HEK293T (cell line): ENCODE measurements at regions not wholly inside any gene's neighbourhood (a gene's known extent, or its start where the extent isn't known, plus 50 kb on each side); places are given as distances from the start of the nearest gene placed in this dataset.
A peak's percentile ranks its signal among the peaks of the same experiment; 100 is the strongest.

Experiments used
- CTCF ChIA-PET: fragments of 350-600 bp; formaldehyde crosslinking; extraction: SDS; loops from one replicate; lab custom pipeline; 2021; ENCODE audit warnings: antibody characterized with exemption, inconsistent platforms; lab: Yijun Ruan, JAX
- POLR2A ChIA-PET: fragments of 350-600 bp; formaldehyde crosslinking; extraction: SDS; loops from one replicate; lab custom pipeline; 2020; ENCODE audit warnings: antibody characterized with exemption, inconsistent platforms; lab: Yijun Ruan, JAX
- DNase-seq: peaks from one replicate; pipeline ENCODE4 v3.0.0; 2012; ENCODE audit warnings: mixed read lengths; ENCODE audit errors: extremely low spot score
- ARNT ChIP-seq: fragments of 450-650 bp; IDR thresholded peaks from 2 replicates; pipeline ENCODE4 v1.6.1; 2017; ENCODE audit warnings: mild to moderate bottlenecking
- BHLHE40 ChIP-seq: fragments of 450-650 bp; IDR thresholded peaks from 2 replicates; pipeline ENCODE4 v1.6.1; 2016; ENCODE audit warnings: mild to moderate bottlenecking, moderate library complexity, borderline replicate concordance
- CTBP1 ChIP-seq: fragments of 450-650 bp; IDR thresholded peaks from 2 replicates; pipeline ENCODE4 v1.6.1; 2016; ENCODE audit warnings: borderline replicate concordance
- ELF4 ChIP-seq: fragments of 450-650 bp; IDR thresholded peaks from 2 replicates; pipeline ENCODE4 v1.6.1; 2017; ENCODE audit warnings: antibody characterized with exemption
- FOXA1 ChIP-seq: fragments of 450-650 bp; IDR thresholded peaks from 2 replicates; pipeline ENCODE4 v1.6.1; 2016; ENCODE audit warnings: mild to moderate bottlenecking
- FOXK2 ChIP-seq: fragments of 450-650 bp; IDR thresholded peaks from 2 replicates; pipeline ENCODE4 v1.6.1; 2016; ENCODE audit warnings: mild to moderate bottlenecking
- FOXM1 ChIP-seq: fragments of 450-650 bp; IDR thresholded peaks from 2 replicates; pipeline ENCODE4 v1.6.1; 2017; ENCODE audit warnings: mild to moderate bottlenecking, borderline replicate concordance
- HDGF ChIP-seq: fragments of 450-650 bp; IDR thresholded peaks from 2 replicates; pipeline ENCODE4 v1.6.1; 2017; ENCODE audit warnings: antibody characterized with exemption, borderline replicate concordance
- L3MBTL2 ChIP-seq: fragments of 450-650 bp; conservative IDR thresholded peaks from 2 replicates; pipeline ENCODE4 v1.6.1; 2016; ENCODE audit warnings: mild to moderate bottlenecking
- LEF1 ChIP-seq: fragments of 450-650 bp; IDR thresholded peaks from 2 replicates; pipeline ENCODE4 v1.6.1; 2017; ENCODE audit warnings: mild to moderate bottlenecking, borderline replicate concordance
- NFRKB ChIP-seq: fragments of 450-650 bp; IDR thresholded peaks from 2 replicates; pipeline ENCODE4 v1.6.1; 2016; ENCODE audit warnings: mild to moderate bottlenecking, moderate library complexity
- PKNOX1 ChIP-seq: fragments of 450-650 bp; IDR thresholded peaks from 2 replicates; pipeline ENCODE4 v1.6.1; 2016
- SP1 ChIP-seq: fragments of 450-650 bp; IDR thresholded peaks from 2 replicates; pipeline ENCODE4 v1.6.1; 2017
- SUZ12 ChIP-seq: fragments of 450-650 bp; IDR thresholded peaks from 2 replicates; pipeline ENCODE4 v1.6.1; 2016; ENCODE audit warnings: mild to moderate bottlenecking
- TARDBP ChIP-seq: fragments of 450-650 bp; IDR thresholded peaks from 2 replicates; pipeline ENCODE4 v1.6.1; 2016
- ZNF384 ChIP-seq: fragments of 450-650 bp; IDR thresholded peaks from 2 replicates; pipeline ENCODE4 v1.6.1; 2016

GRCh38 chr3:101070799-101071121, 77.5 kb upstream of the ABI3BP start:
- TF ChIP-seq PKNOX1 (no peak), SUZ12 (no peak), FOXK2 (no peak), BHLHE40 (no peak), ELF4 (no peak), LEF1 (no peak)
- ChIA-PET CTCF (interaction anchor here (2.5 kb wide), 1 partner anchor 126 kb away, joined by 12 read pairs; no protein-coding TSS in a partner anchor), POLR2A (no interaction called here)
- DNase-seq, result no peak

GRCh38 chr3:101069901-101070798, 76.9 kb upstream of the ABI3BP start:
- CTCF ChIA-PET, result interaction anchor here (2.5 kb wide), 1 partner anchor 126 kb away, joined by 12 read pairs; no protein-coding TSS in a partner anchor
- POLR2A ChIA-PET, result no interaction called here
- TF ChIP-seq L3MBTL2, result peak; percentile 57
- TF ChIP-seq FOXA1, result no peak
- peak; percentile 81 for DNase-seq

GRCh38 chr3:101068876-101069606, 75.8 kb upstream of the ABI3BP start:
- DNase-seq, result no peak
- ChIA-PET CTCF (interaction anchor here (2.5 kb wide), 1 partner anchor 127 kb away, joined by 12 read pairs; no protein-coding TSS in a partner anchor), POLR2A (no interaction called here)
- TF ChIP-seq L3MBTL2 (no peak), SP1 (no peak), ARNT (no peak), FOXA1 (no peak), LEF1 (no peak), ZNF384 (no peak), FOXK2 (no peak), PKNOX1 (no peak), TARDBP (no peak), FOXM1 (no peak), ELF4 (no peak), NFRKB (no peak), HDGF (no peak), CTBP1 (no peak), SUZ12 (no peak), BHLHE40 (no peak)

GRCh38 chr3:101066711-101067129, 73.5 kb upstream of the ABI3BP start:
- TF ChIP-seq SUZ12 (no peak), PKNOX1 (no peak), CTBP1 (no peak), ARNT (no peak), NFRKB (no peak), FOXM1 (no peak), BHLHE40 (no peak), SP1 (no peak), FOXK2 (no peak), ZNF384 (no peak), TARDBP (no peak), LEF1 (no peak), ELF4 (no peak), FOXA1 (no peak), L3MBTL2 (no peak), HDGF (no peak)
- CTCF ChIA-PET, result interaction anchor here (0.6 kb wide), 1 partner anchor 429 kb away, joined by 3 read pairs; no protein-coding TSS in a partner anchor
- no peak for DNase-seq
- POLR2A ChIA-PET, result no interaction called here

- DNase-seq, result no peak
- CTCF ChIA-PET, result no interaction called here
- POLR2A ChIA-PET, result no interaction called here
- TF ChIP-seq FOXK2 (no peak), ARNT (no peak), ZNF384 (no peak), ELF4 (no peak), SUZ12 (no peak), CTBP1 (no peak), L3MBTL2 (no peak), NFRKB (no peak), SP1 (no peak), PKNOX1 (no peak), TARDBP (no peak), HDGF (no peak), FOXM1 (no peak)
Measured at GRCh38 chr3:101065962-101066361, 72.7 kb upstream of the ABI3BP start.
